IMR-90 (cell line): ENCODE measurements at regions not wholly inside any gene's neighbourhood (a gene's known extent, or its start where the extent isn't known, plus 50 kb on each side); places are given as distances from the start of the nearest gene placed in this dataset.

Experiments used
- ATAC-seq: fragments of 200-7000 bp; cut with Tn5 transposase; 2 replicates; pipeline ENCODE4 v1.9.1; 2020; ENCODE audit warnings: low read depth, mild to moderate bottlenecking, moderate library complexity
- BruUV-seq: library from RNA; stranded (reverse); fragments of 400-500 nt; replicated peaks from 2 replicates; lab custom pipeline; 2021; lab: Mats Ljungman, UMichigan
- CTCF ChIA-PET: fragments of 300-600 bp; formaldehyde crosslinking; extraction: SDS; loops from one replicate; lab custom pipeline; 2021; ENCODE audit warnings: antibody characterized with exemption; lab: Yijun Ruan, JAX
- POLR2A ChIA-PET: fragments of 300-600 bp; sonication (Branson Sonifier 250); formaldehyde crosslinking; loops from one replicate; lab custom pipeline; 2022; ENCODE audit warnings: antibody characterized with exemption; ENCODE audit not compliant: unreplicated experiment; lab: Charles Lee
- DNase-seq: peaks from one replicate; pipeline ENCODE4 v3.0.0; 2013
- H2AFZ ChIP-seq: replicated peaks from 2 replicates; pipeline ENCODE3; 2013; ENCODE audit warnings: low read length, mild to moderate bottlenecking; ENCODE audit not compliant: poor library complexity
- H2AK5ac ChIP-seq: 2 replicates; pipeline ENCODE4 v1.6.1; 2013; ENCODE audit warnings: low read depth, low read length, inconsistent platforms
- H2AK9ac ChIP-seq: replicated peaks from 2 replicates; pipeline ENCODE3; 2013; ENCODE audit warnings: mild to moderate bottlenecking, low read depth, low read length, moderate library complexity; ENCODE audit not compliant: poor library complexity
- H2BK120ac ChIP-seq: 2 replicates; pipeline ENCODE4 v1.6.1; 2013; ENCODE audit warnings: low read depth, low read length, inconsistent platforms
- H2BK15ac ChIP-seq: 3 replicates; pipeline ENCODE4 v1.6.1; 2013; ENCODE audit warnings: low read depth, low read length, inconsistent platforms
- H2BK20ac ChIP-seq: 2 replicates; pipeline ENCODE4 v1.6.1; 2013; ENCODE audit warnings: low read depth, mild to moderate bottlenecking, inconsistent platforms, low read length, moderate library complexity
- H2BK5ac ChIP-seq: 2 replicates; pipeline ENCODE4 v1.6.1; 2013; ENCODE audit warnings: mild to moderate bottlenecking, low read depth, low read length, inconsistent platforms; ENCODE audit not compliant: poor library complexity, severe bottlenecking
- H3K14ac ChIP-seq: replicated peaks from 2 replicates; pipeline ENCODE4 v1.6.1; 2013; ENCODE audit warnings: low read depth, low read length, inconsistent platforms
- H3K18ac ChIP-seq: 2 replicates; pipeline ENCODE4 v1.6.1; 2013; ENCODE audit warnings: low read depth, low read length, control low read depth
- H3K23ac ChIP-seq: 2 replicates; pipeline ENCODE4 v1.6.1; 2013; ENCODE audit warnings: low read depth, low read length, inconsistent platforms
- H3K27ac ChIP-seq: 2 replicates; pipeline ENCODE4 v1.5.1; 2013; ENCODE audit warnings: mild to moderate bottlenecking, control low read depth, low read length; ENCODE audit not compliant: insufficient read depth
- H3K27me3 ChIP-seq: 2 replicates; pipeline ENCODE4 v1.6.1; 2013; ENCODE audit warnings: low read length; ENCODE audit not compliant: control insufficient read depth, insufficient read depth
- H3K36me3 ChIP-seq: 2 replicates; pipeline ENCODE4 v1.6.1; 2013; ENCODE audit warnings: low read length, mixed read lengths; ENCODE audit not compliant: control insufficient read depth, insufficient read depth
- H3K4ac ChIP-seq: 2 replicates; pipeline ENCODE4 v1.6.1; 2013; ENCODE audit warnings: low read depth, low read length, inconsistent platforms
- H3K4me1 ChIP-seq: 2 replicates; pipeline ENCODE4 v1.6.1; 2013; ENCODE audit warnings: low read length, mixed read lengths; ENCODE audit not compliant: control insufficient read depth, insufficient read depth
- H3K4me2 ChIP-seq: 2 replicates; pipeline ENCODE4 v1.6.1; 2013; ENCODE audit warnings: low read depth, mild to moderate bottlenecking, control low read depth, low read length, moderate library complexity
- H3K4me3 ChIP-seq: 2 replicates; pipeline ENCODE4 v1.5.1; 2013; ENCODE audit warnings: low read depth, mild to moderate bottlenecking, control low read depth, low read length, moderate library complexity; ENCODE audit not compliant: insufficient read depth
- H3K56ac ChIP-seq: 2 replicates; pipeline ENCODE4 v1.6.1; 2013; ENCODE audit warnings: low read length, inconsistent platforms; ENCODE audit not compliant: insufficient read depth; ENCODE audit errors: extremely low read depth
- H3K79me1 ChIP-seq, 2 experiments: 2 replicates each; pipeline ENCODE4 v1.6.1; 2013; ENCODE audit warnings: low read length in 2 of 2, inconsistent platforms in 1 of 2, low read depth in 1 of 2
- H3K9ac ChIP-seq: 2 replicates; pipeline ENCODE4 v1.6.1; 2013; ENCODE audit warnings: low read depth, low read length, control low read depth
- H3K9me1 ChIP-seq: 2 replicates; pipeline ENCODE4 v1.6.1; 2013; ENCODE audit warnings: low read length, inconsistent platforms; ENCODE audit not compliant: insufficient read depth
- H3K9me3 ChIP-seq: 2 replicates; pipeline ENCODE4 v1.6.1; 2013; ENCODE audit warnings: low read length; ENCODE audit not compliant: control insufficient read depth, insufficient read depth
- H4K20me1 ChIP-seq: 2 replicates; pipeline ENCODE4 v1.6.1; 2013; ENCODE audit warnings: low read length, inconsistent platforms; ENCODE audit not compliant: insufficient read depth
- H4K5ac ChIP-seq: 2 replicates; pipeline ENCODE4 v1.6.1; 2013; ENCODE audit warnings: mild to moderate bottlenecking, low read depth, low read length, control low read depth
- H4K8ac ChIP-seq, 2 experiments: 2 replicates each; pipeline ENCODE4 v1.6.1; 2013; ENCODE audit warnings: low read depth in 2 of 2, low read length in 2 of 2, control low read depth in 1 of 2, inconsistent platforms in 1 of 2
- H4K91ac ChIP-seq: 2 replicates; pipeline ENCODE4 v1.6.1; 2013; ENCODE audit warnings: low read depth, low read length, inconsistent platforms; ENCODE audit not compliant: insufficient read depth
- MAFK ChIP-seq: IDR thresholded peaks from 2 replicates; pipeline ENCODE4 v1.6.1; 2012; ENCODE audit warnings: low read depth, low read length, improper control_type of control experiment
- POLR2A ChIP-seq: IDR thresholded peaks from 2 replicates; pipeline ENCODE4 v1.6.1; 2012; ENCODE audit warnings: mild to moderate bottlenecking, low read depth, low read length
- RCOR1 ChIP-seq: IDR thresholded peaks from 2 replicates; pipeline ENCODE4 v1.6.1; 2012; ENCODE audit warnings: mild to moderate bottlenecking, low read length, improper control_type of control experiment; ENCODE audit not compliant: insufficient replicate concordance
- WGBS, 2 experiments: methylation state at CpG; one replicate each; pipeline versions ENCODE4 v1.1.5 to v1.1.7; 2013; ENCODE audit warnings: missing lambda C conversion rate in 2 of 2; ENCODE audit not compliant: insufficient read length in 1 of 2; ENCODE audit errors: extremely low coverage in 2 of 2; 5-methylcytosine and 5-hydroxymethylcytosine counted together
- dilution Hi-C: fragments of 300-500 bp; cut with HindIII; formaldehyde crosslinking; loops from one replicate; pipeline ENCODE4 v1.14.3; 2018; ENCODE audit warnings: low sequenced_read_pairs; ENCODE audit not compliant: unreplicated experiment
- in situ Hi-C: fragments of 300-500 bp; cut with MboI; formaldehyde crosslinking; loops from 3 replicates; pipeline ENCODE4 v1.14.3; 2019; ENCODE audit warnings: low sequenced_read_pairs, inconsistent platforms, mixed read lengths
- intact Hi-C: fragments of 100-400 bp; cut with micrococcal nuclease; formaldehyde crosslinking; loops from 2 replicates; pipeline ENCODE4 v1.10.0; 2022
- TF ChIP-seq, protein P1 (sequence below): conservative IDR thresholded peaks from 2 replicates; pipeline ENCODE4 v1.5.1; 2012; ENCODE audit warnings: mild to moderate bottlenecking, low read depth, low read length, improper control_type of control experiment

DNA sequence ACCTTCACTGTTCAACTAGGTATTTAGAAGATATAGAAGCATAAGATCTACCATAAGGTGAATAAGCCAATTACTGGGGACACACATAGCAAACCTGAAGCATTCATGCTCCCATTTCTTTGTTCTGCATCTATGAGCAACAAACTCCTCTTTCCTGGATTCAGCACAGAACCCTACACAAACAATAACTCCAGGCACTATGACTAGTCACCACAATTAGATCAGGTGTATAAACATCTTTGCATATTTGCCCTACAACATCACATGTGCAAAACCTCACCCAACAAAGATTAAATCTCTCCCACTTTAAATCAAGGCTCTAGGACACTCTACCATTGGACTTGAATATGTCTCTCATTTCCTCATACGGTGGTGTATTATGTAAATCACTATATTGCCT, 652.3 kb downstream of the EPHA7 start:
- H3K27ac ChIP-seq: no peak overlapping the region
- no peak overlapping the region for H3K4me3 ChIP-seq
- no peak overlapping the region for H4K5ac ChIP-seq
- intact Hi-C loops (no loop called here), dilution Hi-C loops (no loop called here), in situ Hi-C loops (no loop called here)
- no peak overlapping the region for H2AK5ac ChIP-seq
- H2BK5ac ChIP-seq: no peak overlapping the region
- no peak overlapping the region for H3K23ac ChIP-seq
- H2AK9ac ChIP-seq: no peak overlapping the region
- no peak overlapping the region for H2BK120ac ChIP-seq
- H4K8ac ChIP-seq: no peak overlapping the region
- H3K14ac ChIP-seq: no peak overlapping the region
- no peak overlapping the region for H2BK20ac ChIP-seq
- TF ChIP-seq, protein P1, sequence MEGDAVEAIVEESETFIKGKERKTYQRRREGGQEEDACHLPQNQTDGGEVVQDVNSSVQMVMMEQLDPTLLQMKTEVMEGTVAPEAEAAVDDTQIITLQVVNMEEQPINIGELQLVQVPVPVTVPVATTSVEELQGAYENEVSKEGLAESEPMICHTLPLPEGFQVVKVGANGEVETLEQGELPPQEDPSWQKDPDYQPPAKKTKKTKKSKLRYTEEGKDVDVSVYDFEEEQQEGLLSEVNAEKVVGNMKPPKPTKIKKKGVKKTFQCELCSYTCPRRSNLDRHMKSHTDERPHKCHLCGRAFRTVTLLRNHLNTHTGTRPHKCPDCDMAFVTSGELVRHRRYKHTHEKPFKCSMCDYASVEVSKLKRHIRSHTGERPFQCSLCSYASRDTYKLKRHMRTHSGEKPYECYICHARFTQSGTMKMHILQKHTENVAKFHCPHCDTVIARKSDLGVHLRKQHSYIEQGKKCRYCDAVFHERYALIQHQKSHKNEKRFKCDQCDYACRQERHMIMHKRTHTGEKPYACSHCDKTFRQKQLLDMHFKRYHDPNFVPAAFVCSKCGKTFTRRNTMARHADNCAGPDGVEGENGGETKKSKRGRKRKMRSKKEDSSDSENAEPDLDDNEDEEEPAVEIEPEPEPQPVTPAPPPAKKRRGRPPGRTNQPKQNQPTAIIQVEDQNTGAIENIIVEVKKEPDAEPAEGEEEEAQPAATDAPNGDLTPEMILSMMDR: no peak
- TF ChIP-seq POLR2A (no peak), MAFK (no peak), RCOR1 (no peak)
- DNase-seq (no peak), ATAC-seq (no peak)
- H2BK15ac ChIP-seq: no peak overlapping the region
- no peak overlapping the region for H3K4ac ChIP-seq
- H3K9me1 ChIP-seq: no peaks in the 10 kb centered on the region
- no peak overlapping the region for H4K91ac ChIP-seq
- H4K20me1 ChIP-seq: no peaks in the 10 kb centered on the region
- no peaks in the 10 kb centered on the region for H3K27me3 ChIP-seq
- H3K18ac ChIP-seq: no peak overlapping the region
- no peaks in the 10 kb centered on the region for H3K79me1 ChIP-seq
- H3K56ac ChIP-seq: no peak overlapping the region
- POLR2A ChIA-PET: no interaction called here
- no peak overlapping the region for H2AFZ ChIP-seq
- no CpG with 5 or more reads among the region's 1 CpG for WGBS, 2 experiments
- H3K36me3 ChIP-seq: no peaks in the 10 kb centered on the region
- no peaks in the 10 kb centered on the region for H3K9me3 ChIP-seq
- H3K4me1 ChIP-seq: no peaks in the 10 kb centered on the region; the same call in 1 of the 2 replicates
- H3K4me2 ChIP-seq: no peak overlapping the region
- CTCF ChIA-PET: no interaction called here
- H3K9ac ChIP-seq: no peak overlapping the region
- no TSS peak for BruUV-seq
